Mucosa of descending colon (tissue), 3 donors: ENCODE measurements at regions not wholly inside any gene's neighbourhood (a gene's known extent, or its start where the extent isn't known, plus 50 kb on each side); places are given as distances from the start of the nearest gene placed in this dataset.
"Not testable (repeated sequence)": the region's sequence is repeated elsewhere in the genome, so short reads cannot be mapped to it uniquely, and the experiment has no call there.

Experiments used
- ATAC-seq: fragments of 200-7000 bp; cut with Tn5 transposase; one replicate; pipeline ENCODE4 v1.9.1; 2020; ENCODE audit warnings: mild to moderate bottlenecking, moderate library complexity
- DNase-seq, 3 donors: peaks; one replicate each; pipeline ENCODE4 v3.0.0-alpha.2; 2020
- H3K36me3 ChIP-seq: fragments of 200-600 bp; one replicate; pipeline ENCODE4 v1.8.0; 2021; ENCODE audit warnings: low read depth, mild to moderate bottlenecking
- H3K4me1 ChIP-seq: fragments of 200-600 bp; one replicate; pipeline ENCODE4 v1.8.0; 2021; ENCODE audit warnings: low read depth, mild to moderate bottlenecking
- H3K4me3 ChIP-seq: fragments of 200-600 bp; one replicate; pipeline ENCODE4 v1.8.0; 2021; ENCODE audit warnings: mild to moderate bottlenecking
- H3K9me3 ChIP-seq: fragments of 200-600 bp; one replicate; pipeline ENCODE4 v1.8.0; 2021; ENCODE audit warnings: mild to moderate bottlenecking
- CTCF ChIP-seq: fragments of 200-600 bp; IDR thresholded peaks from one replicate; pipeline ENCODE4 v1.8.0; 2022; ENCODE audit warnings: antibody characterized with exemption, mild to moderate bottlenecking
- intact Hi-C, 2 donors: fragments of 100-400 bp; cut with DNase I in 1 of 2; cut with micrococcal nuclease in 1 of 2; formaldehyde crosslinking; loops; one replicate each; pipeline versions ENCODE4 v1.11.0 to v1.11.1; 2022; cut with DNase I, micrococcal nuclease
- donor health status: DM: no; HTN: no; CAD: no; lungs with moderate emphysema.
- donor health status: DM: no; HTN: no; CAD: no.
- donor health status: DM: no; HTN: yes; CAD: no.

- Histone ChIP-seq H3K9me3 (no peaks in the 10 kb centered on the region), H3K4me1 (no peaks in the 10 kb centered on the region), H3K36me3 (no peaks in the 10 kb centered on the region), H3K4me3 (no peak overlapping the region)
- no peak for DNase-seq
- TF ChIP-seq CTCF = no peak
- no peak for ATAC-seq
- intact Hi-C loops = no loop called here
Measured at GRCh38 chr5:15284706-15285105, 215.3 kb upstream of the FBXL7 start.

DNA sequence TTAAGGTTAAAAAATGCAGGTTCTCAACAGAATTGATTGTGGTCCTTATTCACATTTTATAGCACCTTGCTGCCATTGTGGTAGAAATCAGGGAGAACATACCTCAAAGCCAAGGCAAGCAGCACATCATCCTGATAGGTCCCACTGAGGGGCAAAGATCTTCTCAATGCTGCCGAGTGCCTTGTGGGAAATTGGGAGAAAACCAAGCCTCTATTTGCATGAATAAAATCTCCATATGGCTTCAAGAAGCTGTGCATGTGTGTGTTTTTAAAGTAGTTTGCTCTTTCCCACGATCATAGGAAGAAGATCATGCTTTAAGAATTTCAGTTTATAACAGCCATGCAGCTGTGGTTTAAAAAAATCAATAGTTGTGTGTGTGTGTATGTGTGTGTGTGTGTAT, 216.9 kb upstream of the FBXL7 start:
- H3K36me3 ChIP-seq = no peaks in the 10 kb centered on the region
- intact Hi-C loops = no loop called here
- DNase-seq (no peak), ATAC-seq (no peak)
- H3K4me1 ChIP-seq = no peaks in the 10 kb centered on the region
- no peak overlapping the region for H3K4me3 ChIP-seq
- TF ChIP-seq CTCF = no peak
- H3K9me3 ChIP-seq = no peaks in the 10 kb centered on the region

DNA sequence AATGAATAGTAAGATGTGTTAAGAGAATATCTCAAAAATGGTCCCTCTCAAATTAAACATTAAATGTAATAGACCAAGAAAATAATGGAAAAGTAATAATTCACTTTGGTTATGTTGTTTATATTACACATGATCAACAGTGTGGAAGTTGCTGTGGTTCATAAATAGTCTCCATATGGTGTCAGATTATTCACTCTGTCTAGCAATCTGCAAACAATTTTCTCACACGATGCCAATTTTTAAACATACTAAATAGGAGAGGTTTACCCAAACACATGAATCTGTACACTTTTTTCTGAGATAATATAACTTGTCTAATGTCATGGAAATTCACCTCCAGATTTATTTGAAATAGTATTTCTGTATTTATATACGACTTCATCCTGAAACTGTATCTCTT, 217.4 kb upstream of the FBXL7 start:
- intact Hi-C loops = no loop called here
- ATAC-seq (no peak), DNase-seq (no peak)
- Histone ChIP-seq H3K9me3 (no peaks in the 10 kb centered on the region), H3K36me3 (no peaks in the 10 kb centered on the region), H3K4me1 (no peaks in the 10 kb centered on the region), H3K4me3 (no peak overlapping the region)
- TF ChIP-seq CTCF = no peak

DNA sequence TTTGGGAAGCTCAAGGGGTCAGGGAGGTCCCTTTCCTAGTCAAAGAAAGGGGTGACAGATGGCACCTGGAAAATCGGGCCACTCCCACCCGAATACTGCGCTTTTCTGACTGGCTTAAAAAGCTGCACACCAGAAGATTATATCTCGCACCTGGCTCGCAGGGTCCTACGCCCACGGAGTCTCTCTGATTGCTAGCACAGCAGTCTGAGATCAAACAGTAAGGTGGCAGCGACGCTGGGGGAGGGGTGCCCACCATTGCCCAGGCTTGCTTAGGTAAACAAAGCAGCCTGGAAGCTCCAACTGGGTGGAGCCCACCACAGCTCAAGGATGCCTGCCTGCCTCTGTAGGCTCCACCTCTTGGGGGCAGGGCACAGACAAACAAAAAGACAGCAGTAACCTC, 228.4 kb upstream of the FBXL7 start:
- ATAC-seq, H3K4me1 ChIP-seq, intact Hi-C loops, DNase-seq, H3K9me3 ChIP-seq, H3K4me3 ChIP-seq, H3K36me3 ChIP-seq: not testable (repeated sequence)

DNA sequence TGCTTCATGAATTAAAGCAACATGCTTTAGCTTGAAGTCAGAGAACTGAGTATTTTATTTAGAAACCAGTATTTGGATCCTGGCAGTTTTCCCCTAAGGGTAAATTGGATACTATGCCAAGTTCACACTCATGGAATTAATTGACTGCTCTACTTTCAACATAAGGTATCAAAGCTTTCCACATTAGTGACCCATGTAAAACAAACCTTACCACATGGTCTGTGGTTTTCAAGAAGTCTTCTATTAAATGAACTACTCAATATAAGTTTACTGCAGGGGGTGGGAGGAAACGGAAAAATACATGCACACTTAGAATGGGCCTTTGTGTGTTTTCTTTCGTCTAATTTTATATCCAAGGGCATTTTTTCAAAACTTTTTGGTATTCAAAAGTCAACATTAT, 232.0 kb upstream of the FBXL7 start:
- H3K9me3 ChIP-seq = no peaks in the 10 kb centered on the region
- TF ChIP-seq CTCF = no peak
- DNase-seq (no peak), ATAC-seq (no peak)
- no peaks in the 10 kb centered on the region for H3K36me3 ChIP-seq
- no peak overlapping the region for H3K4me3 ChIP-seq
- H3K4me1 ChIP-seq = no peaks in the 10 kb centered on the region
- intact Hi-C loops = no loop called here

DNA sequence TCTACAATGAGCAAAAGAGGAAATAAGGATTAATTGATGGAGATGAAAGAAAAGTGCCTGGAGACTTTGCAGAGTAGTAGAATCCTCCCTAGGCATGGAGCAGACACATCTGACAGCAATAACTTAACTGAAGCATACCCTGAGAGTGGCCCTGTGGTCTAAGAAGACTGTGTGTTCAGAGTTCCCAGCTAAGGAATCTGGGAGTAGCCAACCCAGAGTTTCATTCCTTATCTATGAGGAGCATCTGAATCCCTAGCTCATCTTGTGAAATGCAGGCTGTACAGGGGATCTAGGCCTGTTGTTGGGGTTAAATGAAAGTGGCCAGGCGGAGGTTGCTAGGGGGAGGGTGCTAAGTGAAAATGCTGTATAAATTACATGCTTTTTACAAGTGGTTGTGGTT, 233.1 kb upstream of the FBXL7 start:
- DNase-seq = no peak
- intact Hi-C loops = no loop called here
- no peaks in the 10 kb centered on the region for H3K36me3 ChIP-seq
- no peak for ATAC-seq
- no peak overlapping the region for H3K4me3 ChIP-seq
- H3K4me1 ChIP-seq = no peaks in the 10 kb centered on the region
- TF ChIP-seq CTCF = no peak
- no peaks in the 10 kb centered on the region for H3K9me3 ChIP-seq
